CD14-positive monocyte (primary cell): ENCODE measurements at regions not wholly inside any gene's neighbourhood (a gene's known extent, or its start where the extent isn't known, plus 50 kb on each side); places are given as distances from the start of the nearest gene placed in this dataset.

Experiments
- DNase-seq, 3 donors: peaks; one replicate each; pipeline ENCODE4 v3.0.0-alpha.2; 2011 to 2022
- H2AFZ ChIP-seq: 2 replicates; pipeline ENCODE4 v1.6.0; 2012; ENCODE audit warnings: mild to moderate bottlenecking, low read depth, low read length, inconsistent platforms; ENCODE audit not compliant: insufficient read depth, poor library complexity, severe bottlenecking
- H3K27ac ChIP-seq, 2 donors: 1 replicate in 1 of 2; 2 replicates in 1 of 2; pipeline ENCODE4 v1.5.1; 2012 to 2013; ENCODE audit warnings: low read length in 2 of 2, control low read depth in 1 of 2, inconsistent platforms in 1 of 2, low read depth in 1 of 2, mild to moderate bottlenecking in 1 of 2
- H3K27me3 ChIP-seq, 2 donors: one replicate each; pipeline versions ENCODE4 v1.6.0 to v1.6.1; 2011 to 2013; ENCODE audit warnings: low read length in 2 of 2; ENCODE audit not compliant: control insufficient read depth in 2 of 2, insufficient read depth in 2 of 2
- H3K36me3 ChIP-seq, 2 donors: replicated peaks in 1 of 2; 1 replicate in 1 of 2; 2 replicates in 1 of 2; pipeline versions ENCODE4 v1.5.1 to v1.6.1; 2012 to 2013; ENCODE audit warnings: low read length in 2 of 2, control low read depth in 1 of 2, inconsistent platforms in 1 of 2, mild to moderate bottlenecking in 1 of 2; ENCODE audit not compliant: insufficient read depth in 2 of 2, control insufficient read depth in 1 of 2
- H3K4me1 ChIP-seq, 2 donors: 1 replicate in 1 of 2; 2 replicates in 1 of 2; pipeline versions ENCODE4 v1.5.1 to v1.6.1; 2012 to 2013; ENCODE audit warnings: low read length in 2 of 2, control low read depth in 1 of 2, inconsistent platforms in 1 of 2, mild to moderate bottlenecking in 1 of 2, moderate library complexity in 1 of 2; ENCODE audit not compliant: insufficient read depth in 2 of 2, control insufficient read depth in 1 of 2
- H3K4me2 ChIP-seq: replicated peaks from 2 replicates; pipeline ENCODE3; 2012; ENCODE audit warnings: low read length, moderate library complexity, mild to moderate bottlenecking; ENCODE audit not compliant: poor library complexity, severe bottlenecking; ENCODE audit errors: extremely low read depth
- H3K4me3 ChIP-seq, 3 experiments: fragments of 200-600 bp in 1 of 3; sonication (generic) in 1 of 3; replicated peaks in 1 of 3; 1 replicate in 2 of 3; 2 replicates in 1 of 3; pipeline ENCODE4 v1.5.1; 2011 to 2013; ENCODE audit warnings: low read length in 3 of 3, mild to moderate bottlenecking in 3 of 3, control low read depth in 2 of 3, low read depth in 2 of 3, inconsistent platforms in 1 of 3, moderate library complexity in 1 of 3
- H3K79me2 ChIP-seq: 2 replicates; pipeline ENCODE4 v1.6.0; 2012; ENCODE audit warnings: mild to moderate bottlenecking, control low read depth, inconsistent platforms, low read length, moderate library complexity; ENCODE audit not compliant: insufficient read depth
- H3K9ac ChIP-seq: 2 replicates; pipeline ENCODE4 v1.6.0; 2017; ENCODE audit warnings: low read length, mild to moderate bottlenecking; ENCODE audit not compliant: insufficient read depth, poor library complexity, severe bottlenecking
- H3K9me3 ChIP-seq, 2 donors: replicated peaks in 1 of 2; 1 replicate in 1 of 2; 2 replicates in 1 of 2; pipeline versions ENCODE4 v1.5.1 to v1.6.1; 2012 to 2013; ENCODE audit warnings: low read length in 2 of 2, control low read depth in 1 of 2; ENCODE audit not compliant: control insufficient read depth in 1 of 2, insufficient read depth in 1 of 2
- H4K20me1 ChIP-seq: 2 replicates; pipeline ENCODE4 v1.6.0; 2012; ENCODE audit warnings: mild to moderate bottlenecking, low read length, control low read depth, moderate library complexity; ENCODE audit not compliant: insufficient read depth
- H3K27ac Mint-ChIP-seq, 7 donors: one replicate each; pipeline ENCODE4 v1.8.0; 2020; ENCODE audit warnings: mild to moderate bottlenecking in 7 of 7, mixed read lengths in 7 of 7, moderate library complexity in 6 of 7, inconsistent platforms in 2 of 7
- H3K27me3 Mint-ChIP-seq, 3 donors: one replicate each; pipeline ENCODE4 v1.8.0; 2021 to 2022; ENCODE audit warnings: low read depth in 3 of 3, mild to moderate bottlenecking in 3 of 3, mixed read lengths in 3 of 3, moderate library complexity in 3 of 3, inconsistent platforms in 1 of 3
- H3K36me3 Mint-ChIP-seq, 2 donors: one replicate each; pipeline ENCODE4 v1.8.0; 2020; ENCODE audit warnings: mixed read lengths in 2 of 2, inconsistent platforms in 1 of 2, mild to moderate bottlenecking in 1 of 2
- H3K4me1 Mint-ChIP-seq: one replicate; pipeline ENCODE4 v1.8.0; 2020; ENCODE audit warnings: mild to moderate bottlenecking, mixed read lengths
- H3K4me3 Mint-ChIP-seq, 2 donors: one replicate each; pipeline ENCODE4 v1.8.0; 2020; ENCODE audit warnings: mild to moderate bottlenecking in 2 of 2, mixed read lengths in 2 of 2, moderate library complexity in 1 of 2
- H3K9me3 Mint-ChIP-seq, 7 donors: one replicate each; pipeline ENCODE4 v1.8.0; 2020 to 2022; ENCODE audit warnings: mixed read lengths in 7 of 7, mild to moderate bottlenecking in 6 of 7, moderate library complexity in 6 of 7, inconsistent platforms in 2 of 7
- CTCF ChIP-seq: fragments of 200-600 bp; IDR thresholded peaks from one replicate; pipeline ENCODE4 v1.8.0; 2022; ENCODE audit warnings: antibody characterized with exemption, mild to moderate bottlenecking
- WGBS: methylation state at CpG from one replicate; pipeline ENCODE4 v1.1.5; 2013; ENCODE audit warnings: missing lambda C conversion rate; ENCODE audit not compliant: insufficient coverage; 5-methylcytosine and 5-hydroxymethylcytosine counted together
- intact Hi-C, 2 donors: fragments of 100-400 bp; cut with micrococcal nuclease; formaldehyde crosslinking; loops; one replicate each; pipeline versions ENCODE4 v1.15.0 to v1.15.1; 2023

- Histone ChIP-seq H3K27me3 (no peaks in the 10 kb centered on the region), H3K9ac (no peak overlapping the region), H4K20me1 (no peaks in the 10 kb centered on the region), H3K79me2 (no peaks in the 10 kb centered on the region), H3K36me3 (no peaks in the 10 kb centered on the region), H3K4me2 (no peak overlapping the region), H3K9me3 (no peaks in the 10 kb centered on the region), H3K4me3 (no peak overlapping the region), H3K4me1 (no peaks in the 10 kb centered on the region), H3K27ac (no peak overlapping the region), H2AFZ (no peak overlapping the region)
- Mint-ChIP-seq H3K36me3 (no peaks in the 10 kb centered on the region), H3K4me1 (no peaks in the 10 kb centered on the region), H3K4me3 (no peak overlapping the region), H3K9me3 (peaks cover 0 to 2% (median 0%) of the 10 kb centered on the region in 7 donors), H3K27ac (no peak overlapping the region), H3K27me3 (peaks cover 0 to 2% (median 0%) of the 10 kb centered on the region in 3 donors)
- no peak for DNase-seq
- no CpG with 5 or more reads among the region's 4 CpGs for WGBS
- intact Hi-C loops: no loop called here
- no peak for TF ChIP-seq CTCF
Observed at GRCh38 chr13:38012096-38012495, 142.5 kb upstream of the TRPC4 start.

- Mint-ChIP-seq H3K4me3 (no peak overlapping the region), H3K27me3 (peaks cover 0 to 2% (median 0%) of the 10 kb centered on the region in 3 donors), H3K4me1 (no peaks in the 10 kb centered on the region), H3K36me3 (no peaks in the 10 kb centered on the region), H3K27ac (no peak overlapping the region), H3K9me3 (peaks cover 0 to 2% (median 0%) of the 10 kb centered on the region in 7 donors)
- intact Hi-C loops: no loop called here
- H3K36me3 ChIP-seq: no peaks in the 10 kb centered on the region
- no peaks in the 10 kb centered on the region for H3K79me2 ChIP-seq
- H3K4me2 ChIP-seq: no peak overlapping the region
- DNase-seq: no peak
- no CpG with 5 or more reads among the region's 3 CpGs for WGBS
- no peaks in the 10 kb centered on the region for H3K4me1 ChIP-seq
- H3K9ac ChIP-seq: no peak overlapping the region
- H3K4me3 ChIP-seq: no peak overlapping the region
- TF ChIP-seq CTCF: no peak
- H3K27me3 ChIP-seq: no peaks in the 10 kb centered on the region
- H2AFZ ChIP-seq: no peak overlapping the region
- no peaks in the 10 kb centered on the region for H3K9me3 ChIP-seq
- no peaks in the 10 kb centered on the region for H4K20me1 ChIP-seq
- no peak overlapping the region for H3K27ac ChIP-seq
Observed at GRCh38 chr13:38008636-38009035, 139.1 kb upstream of the TRPC4 start.
